C4-2B (cell line): ENCODE measurements at regions not wholly inside any gene's neighbourhood (a gene's known extent, or its start where the extent isn't known, plus 50 kb on each side); places are given as distances from the start of the nearest gene placed in this dataset.

Experiments used
- CTCF ChIP-seq: fragments of 450-650 bp; conservative IDR thresholded peaks from 2 replicates; pipeline ENCODE4 v1.5.1; 2017; ENCODE audit warnings: mild to moderate bottlenecking
- ZFX ChIP-seq: fragments of 450-650 bp; IDR thresholded peaks from 2 replicates; pipeline ENCODE4 v1.6.1; 2017

GRCh38 chr1:5465281-5465711 is 526.9 kb downstream of the NPHP4 start:
- no peak for TF ChIP-seq ZFX
- no peak for TF ChIP-seq CTCF
